ENCODE measurements at regions not wholly inside any gene's neighbourhood (a gene's known extent, or its start where the extent isn't known, plus 50 kb on each side); places are given as distances from the start of the nearest gene placed in this dataset.
"Not testable (repeated sequence)": the region's sequence is repeated elsewhere in the genome, so short reads cannot be mapped to it uniquely, and the experiment has no call there.

DNA sequence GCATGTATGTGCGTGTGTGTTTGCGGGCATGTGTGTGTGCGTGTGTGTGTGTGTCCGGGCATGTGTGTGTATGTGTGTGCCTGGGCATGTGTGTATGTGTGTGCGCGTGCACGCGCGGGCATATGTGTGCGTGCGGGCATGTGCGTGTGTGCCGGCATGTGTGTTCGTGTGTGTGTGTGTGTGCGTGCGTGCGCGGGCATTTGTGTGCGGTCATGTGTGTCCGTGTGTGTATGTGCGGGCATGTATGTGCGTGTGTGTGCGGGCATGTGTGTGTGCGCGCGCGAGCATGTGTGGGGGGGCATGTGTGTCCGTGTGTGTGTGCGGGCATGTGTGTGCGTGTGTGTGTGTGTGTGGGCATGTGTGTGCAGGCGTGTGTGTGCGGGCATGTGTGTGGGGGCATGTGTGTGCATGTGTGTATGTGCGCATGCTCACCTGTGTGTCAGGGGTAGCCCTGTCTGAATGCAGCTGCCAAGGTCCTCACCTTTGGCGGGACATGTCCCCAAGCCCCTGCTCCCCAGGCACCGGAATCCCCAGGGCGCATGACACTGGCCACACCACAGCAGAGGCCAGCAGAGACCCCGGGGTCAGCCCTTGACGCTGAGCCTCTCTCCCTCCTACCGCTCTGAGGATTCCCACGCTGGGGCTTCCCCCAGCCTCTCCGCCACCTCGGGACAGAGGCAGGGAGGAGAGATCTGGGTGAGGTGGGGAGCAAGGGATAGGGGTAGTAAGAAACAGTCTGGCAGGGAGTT, 109.5 kb upstream of the NCOR2 start:
- no peak for TF ChIP-seq CTCF (IDR thresholded peaks at IDR 0.05; ENCODE audit: extremely low read depth, missing control alignments)
- no peak for DNase-seq (ENCODE audit: low spot score)

DNA sequence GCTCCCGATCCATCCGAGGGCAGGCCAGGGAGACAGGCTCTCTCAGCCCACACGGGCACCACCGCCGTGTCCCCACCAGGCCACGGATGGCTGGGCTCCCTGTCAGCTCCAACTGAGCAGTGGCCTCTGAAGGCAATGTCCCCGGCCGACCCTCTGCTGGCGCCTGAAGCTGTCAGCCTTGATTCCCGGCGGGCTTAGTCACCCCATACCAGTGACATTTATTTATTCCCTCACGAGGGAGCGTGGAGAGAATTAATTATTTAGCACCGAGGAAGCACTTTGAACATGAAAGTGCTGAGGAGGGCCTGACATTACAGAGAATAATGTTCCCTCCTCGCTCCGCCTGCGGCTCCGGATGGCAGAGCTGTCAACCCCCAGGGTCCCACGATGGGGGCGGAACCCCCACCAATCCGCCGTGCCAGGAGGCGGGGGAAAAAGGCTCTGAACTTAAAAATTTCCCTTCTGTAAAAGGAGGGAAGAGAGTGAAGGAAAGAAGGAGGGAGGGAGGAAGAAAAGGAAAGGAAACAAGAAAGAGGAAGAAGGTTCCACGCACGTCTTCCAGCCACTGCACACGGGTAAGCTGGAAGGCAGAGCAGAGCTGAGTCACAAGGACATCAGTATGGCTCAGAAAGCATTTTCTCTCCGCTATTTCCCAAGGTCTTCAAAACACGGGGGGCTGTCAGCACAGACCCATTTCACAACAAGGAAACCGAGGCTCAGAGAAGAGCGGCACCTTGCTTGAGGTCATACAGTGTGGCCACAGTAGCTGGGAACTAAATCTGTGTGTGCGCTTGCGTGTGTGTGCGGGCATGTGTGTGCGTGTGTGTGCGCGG, 108.7 kb upstream of the NCOR2 start:
- no peak for TF ChIP-seq CTCF (IDR thresholded peaks at IDR 0.05; ENCODE audit: extremely low read depth, missing control alignments)
- DNase-seq (ENCODE audit: low spot score), result no peak

GRCh38 chr12:124674937-124675336, 107.5 kb upstream of the NCOR2 start:
- TF ChIP-seq CTCF (IDR thresholded peaks at IDR 0.05; ENCODE audit: extremely low read depth, missing control alignments), result no peak
- no peak for DNase-seq (ENCODE audit: low spot score)

- no peak for DNase-seq (ENCODE audit: low spot score)
- TF ChIP-seq CTCF (IDR thresholded peaks at IDR 0.05; ENCODE audit: extremely low read depth, missing control alignments), result no peak
These were observed 106.6 kb upstream of the NCOR2 start for GRCh38 chr12:124673801-124674617.

- not testable (repeated sequence) for DNase-seq (ENCODE audit: low spot score)
These were observed 101.9 kb upstream of the NCOR2 start for GRCh38 chr12:124669271-124669721.

DNA sequence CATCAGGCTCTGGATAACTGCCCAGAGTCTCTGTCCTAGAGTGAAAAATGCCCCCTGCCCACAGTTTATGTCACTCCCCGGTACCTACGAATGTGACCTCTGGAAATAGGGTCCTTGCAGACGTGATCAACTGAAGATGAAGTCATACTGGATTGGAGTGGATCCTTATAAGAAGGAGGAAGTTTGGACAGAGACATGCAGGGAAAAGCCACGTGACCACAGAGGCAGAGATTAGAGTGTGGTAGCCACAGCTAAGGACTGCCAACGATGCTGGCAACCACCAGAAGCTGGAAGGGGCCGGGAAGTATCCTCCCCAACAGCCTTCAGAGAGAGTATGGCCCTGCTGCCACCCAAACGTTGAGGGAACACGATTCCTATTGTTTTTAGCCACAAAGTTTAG, 101.2 kb upstream of the NCOR2 start:
- TF ChIP-seq CTCF (IDR thresholded peaks at IDR 0.05; ENCODE audit: extremely low read depth, missing control alignments), result no peak
- no peak for DNase-seq (ENCODE audit: low spot score)

- no peak for TF ChIP-seq CTCF (IDR thresholded peaks at IDR 0.05; ENCODE audit: extremely low read depth, missing control alignments)
- no peak for DNase-seq (ENCODE audit: low spot score)
These were observed 100.3 kb upstream of the NCOR2 start for GRCh38 chr12:124667506-124668326.

Data from GM20000 (cell line).